ENCODE measurements at regions not wholly inside any gene's neighbourhood (a gene's known extent, or its start where the extent isn't known, plus 50 kb on each side); places are given as distances from the start of the nearest gene placed in this dataset.
"Not testable (repeated sequence)": the region's sequence is repeated elsewhere in the genome, so short reads cannot be mapped to it uniquely, and the experiment has no call there.

- DNase-seq (ENCODE audit: low read depth, low spot score): no peak
- H3K4me3 ChIP-seq (ENCODE audit: low read depth, low read length): no peak overlapping the region
- ChIA-PET POLR2A (no interaction called here), CTCF (no interaction called here)
- TF ChIP-seq CTCF (IDR thresholded peaks at IDR 0.05; ENCODE audit: insufficient read depth, low read length, missing control alignments): no peak
Observed at GRCh38 chr3:26480377-26480776, 142.2 kb upstream of the LRRC3B start.

- H3K4me3 ChIP-seq (ENCODE audit: low read depth, low read length): no peak overlapping the region
- ChIA-PET CTCF (no interaction called here), POLR2A (no interaction called here)
- no peak for TF ChIP-seq CTCF (IDR thresholded peaks at IDR 0.05; ENCODE audit: insufficient read depth, low read length, missing control alignments)
- no peak for DNase-seq (ENCODE audit: low read depth, low spot score)
Observed at GRCh38 chr3:26484140-26484539, 138.4 kb upstream of the LRRC3B start.

GRCh38 chr3:26498271-26498670, 124.3 kb upstream of the LRRC3B start:
- no peak for TF ChIP-seq CTCF (IDR thresholded peaks at IDR 0.05; ENCODE audit: insufficient read depth, low read length, missing control alignments)
- CTCF ChIA-PET: no interaction called here
- POLR2A ChIA-PET: no interaction called here
- no peak for DNase-seq (ENCODE audit: low read depth, low spot score)
- no peak overlapping the region for H3K4me3 ChIP-seq (ENCODE audit: low read depth, low read length)

- DNase-seq (ENCODE audit: low read depth, low spot score): no peak
- no peak for TF ChIP-seq CTCF (IDR thresholded peaks at IDR 0.05; ENCODE audit: insufficient read depth, low read length, missing control alignments)
- no peak overlapping the region for H3K4me3 ChIP-seq (ENCODE audit: low read depth, low read length)
- CTCF ChIA-PET: no interaction called here
- POLR2A ChIA-PET: no interaction called here
Observed at GRCh38 chr3:26505399-26505798, 117.2 kb upstream of the LRRC3B start.

GRCh38 chr3:26514445-26515029, 108.0 kb upstream of the LRRC3B start:
- DNase-seq (ENCODE audit: low read depth, low spot score); H3K4me3 ChIP-seq (ENCODE audit: low read depth, low read length); POLR2A ChIA-PET; CTCF ChIA-PET: not testable (repeated sequence)

GRCh38 chr3:26515351-26515750, 107.2 kb upstream of the LRRC3B start:
- DNase-seq (ENCODE audit: low read depth, low spot score): no peak
- POLR2A ChIA-PET: no interaction called here
- CTCF ChIA-PET: no interaction called here
- TF ChIP-seq CTCF (IDR thresholded peaks at IDR 0.05; ENCODE audit: insufficient read depth, low read length, missing control alignments): no peak
- H3K4me3 ChIP-seq (ENCODE audit: low read depth, low read length): no peak overlapping the region

- no peak overlapping the region for H3K4me3 ChIP-seq (ENCODE audit: low read depth, low read length)
- TF ChIP-seq CTCF (IDR thresholded peaks at IDR 0.05; ENCODE audit: insufficient read depth, low read length, missing control alignments): no peak
- POLR2A ChIA-PET: no interaction called here
- CTCF ChIA-PET: no interaction called here
- no peak for DNase-seq (ENCODE audit: low read depth, low spot score)
Observed at GRCh38 chr3:26521261-26521660, 101.3 kb upstream of the LRRC3B start.
